ENCODE measurements at regions not wholly inside any gene's neighbourhood (a gene's known extent, or its start where the extent isn't known, plus 50 kb on each side); places are given as distances from the start of the nearest gene placed in this dataset.

- BruUV-seq (replicated peaks): no TSS peak
- POLR2A ChIA-PET: no interaction called here
These were observed 1807.9 kb downstream of the MRPL39 start for GRCh38 chr21:23799376-23799775.

More at GRCh38 chr21:23799376-23799775, 1807.9 kb downstream of the MRPL39 start:
- no peaks in the 10 kb centered on the region for H3K79me2 ChIP-seq (ENCODE audit: control insufficient read depth, insufficient read depth, low read length)
- H3K4me1 ChIP-seq (ENCODE audit: control insufficient read depth, extremely low read depth, insufficient read depth, low read length): no peaks in the 10 kb centered on the region
- FAIRE-seq: no peak
- intact Hi-C loops (cut with micrococcal nuclease) (no loop called here), dilution Hi-C loops (cut with MboI; ENCODE audit: extremely low pct_ligation_motif_present, low sequenced_read_pairs) (no loop called here)
- H3K27ac ChIP-seq (ENCODE audit: insufficient read depth, low read depth, low read length): no peak overlapping the region
- H3K4me2 ChIP-seq (ENCODE audit: insufficient read depth, low read length): no peak overlapping the region
- H3K9me1 ChIP-seq (replicated peaks; ENCODE audit: control insufficient read depth, extremely low read depth, insufficient read depth, low read length): no peaks in the 10 kb centered on the region
- no peaks in the 10 kb centered on the region for H4K20me1 ChIP-seq (replicated peaks; ENCODE audit: control insufficient read depth, extremely low read depth, insufficient read depth, low read length)
- no peak for DNase-seq (ENCODE audit: low read depth, low spot score)
- peaks cover 2% of the 10 kb centered on the region for H3K9me3 ChIP-seq (replicated peaks; ENCODE audit: control insufficient read depth, insufficient read depth, low read length)
- H2AFZ ChIP-seq (ENCODE audit: low read depth, low read length): no peak overlapping the region
- no peaks in the 10 kb centered on the region for H3K36me3 ChIP-seq (ENCODE audit: control insufficient read depth in 2 of 2, extremely low read depth in 1 of 2, insufficient read depth in 2 of 2, low read length in 2 of 2)
- CTCF ChIA-PET: no interaction called here
- no peak overlapping the region for H3K9ac ChIP-seq (replicated peaks; ENCODE audit: extremely low read depth, insufficient read depth, low read length)
- H3K4me3 ChIP-seq (replicated peaks in 1 of 3; ENCODE audit: insufficient read depth in 1 of 3, low read depth in 1 of 3, low read length in 3 of 3): no peak overlapping the region
- H3K27me3 ChIP-seq (ENCODE audit: control insufficient read depth in 2 of 2, insufficient read depth in 2 of 2, low read length in 2 of 2): no peaks in the 10 kb centered on the region
- TF ChIP-seq JUN (IDR thresholded peaks at IDR 0.05; ENCODE audit: borderline replicate concordance, insufficient read depth, insufficient read length, low read depth): no peak
- TF ChIP-seq MYC (IDR thresholded peaks at IDR 0.05; ENCODE audit: low read depth, low read length): no peak
- TF ChIP-seq POLR2A (IDR thresholded peaks at IDR 0.05; ENCODE audit: low read depth, low read length): no peak
- TF ChIP-seq EZH2 (IDR thresholded peaks at IDR 0.05; ENCODE audit: borderline replicate concordance, low read depth, low read length, severe bottlenecking): no peak
- TF ChIP-seq MAX (IDR thresholded peaks at IDR 0.05; ENCODE audit: insufficient read depth, insufficient read length): no peak
- TF ChIP-seq FOS (IDR thresholded peaks at IDR 0.05; ENCODE audit: borderline replicate concordance, insufficient read depth, low read length): no peak
- TF ChIP-seq GATA2 (IDR thresholded peaks at IDR 0.05; ENCODE audit: insufficient read depth, insufficient read length, low read depth, low read length): no peak
- no peak for TF ChIP-seq POLR2AphosphoS5 (IDR thresholded peaks at IDR 0.05; ENCODE audit: insufficient read depth, low read depth, low read length)
- TF ChIP-seq, protein P1, sequence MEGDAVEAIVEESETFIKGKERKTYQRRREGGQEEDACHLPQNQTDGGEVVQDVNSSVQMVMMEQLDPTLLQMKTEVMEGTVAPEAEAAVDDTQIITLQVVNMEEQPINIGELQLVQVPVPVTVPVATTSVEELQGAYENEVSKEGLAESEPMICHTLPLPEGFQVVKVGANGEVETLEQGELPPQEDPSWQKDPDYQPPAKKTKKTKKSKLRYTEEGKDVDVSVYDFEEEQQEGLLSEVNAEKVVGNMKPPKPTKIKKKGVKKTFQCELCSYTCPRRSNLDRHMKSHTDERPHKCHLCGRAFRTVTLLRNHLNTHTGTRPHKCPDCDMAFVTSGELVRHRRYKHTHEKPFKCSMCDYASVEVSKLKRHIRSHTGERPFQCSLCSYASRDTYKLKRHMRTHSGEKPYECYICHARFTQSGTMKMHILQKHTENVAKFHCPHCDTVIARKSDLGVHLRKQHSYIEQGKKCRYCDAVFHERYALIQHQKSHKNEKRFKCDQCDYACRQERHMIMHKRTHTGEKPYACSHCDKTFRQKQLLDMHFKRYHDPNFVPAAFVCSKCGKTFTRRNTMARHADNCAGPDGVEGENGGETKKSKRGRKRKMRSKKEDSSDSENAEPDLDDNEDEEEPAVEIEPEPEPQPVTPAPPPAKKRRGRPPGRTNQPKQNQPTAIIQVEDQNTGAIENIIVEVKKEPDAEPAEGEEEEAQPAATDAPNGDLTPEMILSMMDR (IDR thresholded peaks at IDR 0.05; ENCODE audit: extremely low read depth in 1 of 2, insufficient read depth in 1 of 2, low read depth in 1 of 2, low read length in 2 of 2): no peak

All from endothelial cell of umbilical vein (primary cell).